Gastrocnemius medialis (tissue), 4 donors: ENCODE measurements at regions not wholly inside any gene's neighbourhood (a gene's known extent, or its start where the extent isn't known, plus 50 kb on each side); places are given as distances from the start of the nearest gene placed in this dataset.
A peak's percentile ranks its signal among the peaks of the same experiment; 100 is the strongest.

Experiments
- ATAC-seq, 2 donors: fragments of 150-250 bp; one replicate each; pipeline ENCODE4 v1.9.1; 2016
- DNase-seq, 2 donors: peaks; one replicate each; pipeline ENCODE4 v3.0.0-alpha.2; 2019
- H3K27ac ChIP-seq, 4 donors: fragments of 200-600 bp; sonication (generic); 1 replicate in 1 of 4; 2 replicates in 3 of 4; pipeline ENCODE4 v1.5.1; 2016 to 2018; ENCODE audit warnings: mild to moderate bottlenecking in 2 of 4, moderate library complexity in 1 of 4
- H3K27me3 ChIP-seq, 3 donors: fragments of 200-600 bp; sonication (generic) in 2 of 3; 1 replicate in 1 of 3; 2 replicates in 2 of 3; pipeline versions ENCODE4 v1.5.1 to v1.6.0; 2016 to 2019; ENCODE audit warnings: mild to moderate bottlenecking in 1 of 3, moderate library complexity in 1 of 3
- H3K36me3 ChIP-seq, 2 donors: fragments of 200-600 bp; sonication (generic) in 1 of 2; one replicate each; pipeline ENCODE4 v1.5.1; 2017 to 2018
- H3K4me1 ChIP-seq, 2 donors: fragments of 200-600 bp; sonication (generic) in 1 of 2; one replicate each; pipeline ENCODE4 v1.5.1; 2016 to 2017; ENCODE audit warnings: mild to moderate bottlenecking in 2 of 2
- H3K4me3 ChIP-seq, 4 donors: fragments of 200-600 bp; sonication (generic) in 3 of 4; 1 replicate in 1 of 4; 2 replicates in 3 of 4; pipeline ENCODE4 v1.5.1; 2016 to 2019; ENCODE audit warnings: mild to moderate bottlenecking in 2 of 4
- H3K9me3 ChIP-seq, 3 donors: fragments of 200-600 bp; sonication (generic) in 2 of 3; 1 replicate in 1 of 3; 2 replicates in 2 of 3; pipeline ENCODE4 v1.5.1; 2016 to 2019
- CTCF ChIP-seq, 5 experiments: fragments of 450-650 bp in 3 of 5; fragments of 200-600 bp in 2 of 5; sonication (generic) in 2 of 5; IDR thresholded peaks in 4 of 5; conservative IDR thresholded peaks in 1 of 5; 1 replicate in 4 of 5; 2 replicates in 1 of 5; pipeline ENCODE4 v1.5.1; 2016 to 2019; ENCODE audit warnings: antibody characterized with exemption in 5 of 5, mild to moderate bottlenecking in 3 of 5, moderate library complexity in 3 of 5
- POLR2A ChIP-seq, 2 donors: fragments of 450-650 bp; IDR thresholded peaks; one replicate each; pipeline ENCODE4 v1.6.1; 2017; ENCODE audit warnings: antibody characterized with exemption in 2 of 2, mild to moderate bottlenecking in 2 of 2, moderate library complexity in 2 of 2
- in situ Hi-C, 4 donors: fragments of 200-750 bp; cut with MboI; loops; one replicate each; pipeline versions ENCODE4 v1.15.0 to v1.8.0; 2017; ENCODE audit warnings: low sequenced_read_pairs in 4 of 4
- intact Hi-C: fragments of 100-400 bp; cut with DNase I; formaldehyde crosslinking; loops from one replicate; pipeline ENCODE4 v1.15.1; 2023; ENCODE audit warnings: low total_unique reads

- H3K36me3 ChIP-seq: no peaks in the 10 kb centered on the region
- H3K27ac ChIP-seq: no peak overlapping the region
- no peaks in the 10 kb centered on the region for H3K27me3 ChIP-seq
- intact Hi-C loops (no loop called here), in situ Hi-C loops (no loop called here)
- no peaks in the 10 kb centered on the region for H3K9me3 ChIP-seq
- no peak overlapping the region for H3K4me3 ChIP-seq
- peaks cover 0 to 7% of the 10 kb centered on the region in 2 donors for H3K4me1 ChIP-seq
- DNase-seq: no peak
- no peak for ATAC-seq
- TF ChIP-seq POLR2A (IDR thresholded peaks at IDR 0.05): no peak
- no peak for TF ChIP-seq CTCF (IDR thresholded peaks at IDR 0.05 in 4 of 5, conservative IDR thresholded peaks at IDR 0.05 in 1 of 5)
Measured at GRCh38 chr13:80239571-80240255, 101.2 kb downstream of the SPRY2 start.

GRCh38 chr13:80239116-80239515 lies 101.8 kb downstream of the SPRY2 start:
- no peak for ATAC-seq
- DNase-seq: no peak
- peaks cover 0 to 7% of the 10 kb centered on the region in 2 donors for H3K4me1 ChIP-seq
- intact Hi-C loops: no loop called here
- no peaks in the 10 kb centered on the region for H3K9me3 ChIP-seq
- no peak overlapping the region for H3K4me3 ChIP-seq
- in situ Hi-C loops: no loop called here
- TF ChIP-seq CTCF (IDR thresholded peaks at IDR 0.05 in 4 of 5, conservative IDR thresholded peaks at IDR 0.05 in 1 of 5) (no peak), POLR2A (IDR thresholded peaks at IDR 0.05) (no peak)
- no peak overlapping the region for H3K27ac ChIP-seq
- no peaks in the 10 kb centered on the region for H3K27me3 ChIP-seq
- no peaks in the 10 kb centered on the region for H3K36me3 ChIP-seq

GRCh38 chr13:80237646-80238045 lies 103.3 kb downstream of the SPRY2 start:
- H3K27ac ChIP-seq: no peak overlapping the region
- DNase-seq (no peak), ATAC-seq (no peak)
- H3K9me3 ChIP-seq: no peaks in the 10 kb centered on the region
- H3K36me3 ChIP-seq: no peaks in the 10 kb centered on the region
- no peak overlapping the region for H3K4me3 ChIP-seq
- H3K4me1 ChIP-seq: peaks cover 0 to 7% of the 10 kb centered on the region in 2 donors
- intact Hi-C loops: no loop called here
- no peaks in the 10 kb centered on the region for H3K27me3 ChIP-seq
- TF ChIP-seq CTCF (IDR thresholded peaks at IDR 0.05 in 4 of 5, conservative IDR thresholded peaks at IDR 0.05 in 1 of 5) (no peak), POLR2A (IDR thresholded peaks at IDR 0.05) (no peak)
- in situ Hi-C loops: no loop called here

- Histone ChIP-seq H3K4me1 (peaks cover 0 to 7% of the 10 kb centered on the region in 2 donors), H3K27ac (peak overlapping the region in 3 of 4 donors; percentile 2 to 27 (median 11)), H3K4me3 (peak overlapping the region in 2 of 4 donors; percentile 1 to 37), H3K27me3 (no peaks in the 10 kb centered on the region), H3K36me3 (no peaks in the 10 kb centered on the region), H3K9me3 (no peaks in the 10 kb centered on the region)
- DNase-seq (no peak), ATAC-seq (no peak)
- intact Hi-C loops: no loop called here
- no peak for TF ChIP-seq CTCF (IDR thresholded peaks at IDR 0.05 in 4 of 5, conservative IDR thresholded peaks at IDR 0.05 in 1 of 5)
- TF ChIP-seq POLR2A (IDR thresholded peaks at IDR 0.05): no peak
- in situ Hi-C loops: no loop called here
Measured at GRCh38 chr13:80235967-80236302, 105.0 kb downstream of the SPRY2 start.
